GM12891 (cell line): ENCODE measurements at regions not wholly inside any gene's neighbourhood (a gene's known extent, or its start where the extent isn't known, plus 50 kb on each side); places are given as distances from the start of the nearest gene placed in this dataset.
"Not testable (repeated sequence)": the region's sequence is repeated elsewhere in the genome, so short reads cannot be mapped to it uniquely, and the experiment has no call there.

Experiments used
- DNase-seq: peaks from one replicate; pipeline ENCODE4 v3.0.0; 2011; ENCODE audit warnings: low spot score; ENCODE audit not compliant: insufficient read length
- FAIRE-seq: peaks from 2 replicates; lab custom pipeline; 2011; peaks lifted over from hg19 to GRCh38; lab: Jason Lieb, UNC
- PAX5 ChIP-seq: IDR thresholded peaks from 2 replicates; pipeline ENCODE4 v1.6.1; 2011; ENCODE audit warnings: low read length, moderate library complexity, mild to moderate bottlenecking; ENCODE audit not compliant: insufficient read depth, severe bottlenecking
- POLR2A ChIP-seq: IDR thresholded peaks from 2 replicates; pipeline ENCODE4 v1.6.1; 2011; ENCODE audit warnings: low read depth, low read length, control low read depth
- POLR2AphosphoS5 ChIP-seq: IDR thresholded peaks from 2 replicates; pipeline ENCODE4 v1.6.1; 2011; ENCODE audit warnings: low read depth, low read length, control low read depth
- POU2F2 ChIP-seq: IDR thresholded peaks from 2 replicates; pipeline ENCODE4 v1.6.1; 2011; ENCODE audit warnings: low read depth, mild to moderate bottlenecking, control low read depth, low read length, moderate library complexity
- SPI1 ChIP-seq: IDR thresholded peaks from 2 replicates; pipeline ENCODE4 v1.6.1; 2011; ENCODE audit warnings: low read depth, low read length, control low read depth
- TAF1 ChIP-seq: IDR thresholded peaks from 2 replicates; pipeline ENCODE4 v1.6.1; 2011; ENCODE audit warnings: low read depth, low read length, control low read depth

GRCh38 chr13:63774133-63774532 is 2358.5 kb upstream of the PCDH20 start:
- DNase-seq (no peak), FAIRE-seq (no peak)
- TF ChIP-seq TAF1 (no peak), PAX5 (no peak), POLR2AphosphoS5 (no peak), POLR2A (no peak), SPI1 (no peak), POU2F2 (no peak)

- TF ChIP-seq POLR2AphosphoS5, result no peak
- TF ChIP-seq PAX5, result no peak
- no peak for TF ChIP-seq POU2F2
- TF ChIP-seq TAF1, result no peak
- TF ChIP-seq POLR2A, result no peak
- no peak for TF ChIP-seq SPI1
- no peak for DNase-seq
- no peak for FAIRE-seq
These were observed 2357.8 kb upstream of the PCDH20 start for GRCh38 chr13:63773476-63773875.

GRCh38 chr13:63757683-63758082 is 2342.0 kb upstream of the PCDH20 start:
- not testable (repeated sequence) for DNase-seq, FAIRE-seq

DNA sequence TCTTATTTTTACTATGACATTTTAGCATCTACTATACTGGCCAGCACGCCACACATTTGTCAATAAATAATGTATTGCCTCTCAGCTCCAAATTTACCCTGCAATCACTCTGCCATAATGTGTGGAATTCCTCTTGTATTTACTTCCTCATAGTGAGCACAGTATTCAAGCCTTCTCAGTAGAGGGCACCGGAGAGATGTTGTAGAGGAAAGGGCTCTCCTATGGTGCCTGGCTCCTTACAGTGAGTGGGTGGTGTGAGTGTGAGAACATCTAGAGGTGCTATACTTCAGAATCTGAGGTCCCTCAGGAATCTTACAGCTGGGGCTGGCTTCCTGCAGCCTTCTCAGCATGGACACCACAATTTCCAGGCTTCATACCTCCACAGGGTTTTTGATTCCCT is 2334.2 kb upstream of the PCDH20 start:
- not testable (repeated sequence) for FAIRE-seq, DNase-seq

DNA sequence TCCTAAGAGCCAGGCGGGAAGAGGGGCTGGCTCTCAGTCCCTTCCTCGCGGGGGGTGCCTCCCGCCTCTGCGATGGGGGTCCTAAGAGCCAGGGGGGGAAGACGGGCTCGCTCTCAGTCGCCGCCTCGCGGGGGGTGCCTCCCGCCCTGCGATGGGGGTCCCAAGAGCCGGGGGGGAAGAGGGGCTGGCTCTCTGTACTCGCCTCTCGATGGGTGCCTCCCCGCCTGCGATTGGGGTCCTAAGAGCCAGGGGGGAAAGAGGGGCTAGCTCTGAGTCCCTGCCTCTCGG is 2326.1 kb upstream of the PCDH20 start:
- not testable (repeated sequence) for DNase-seq, FAIRE-seq

DNA sequence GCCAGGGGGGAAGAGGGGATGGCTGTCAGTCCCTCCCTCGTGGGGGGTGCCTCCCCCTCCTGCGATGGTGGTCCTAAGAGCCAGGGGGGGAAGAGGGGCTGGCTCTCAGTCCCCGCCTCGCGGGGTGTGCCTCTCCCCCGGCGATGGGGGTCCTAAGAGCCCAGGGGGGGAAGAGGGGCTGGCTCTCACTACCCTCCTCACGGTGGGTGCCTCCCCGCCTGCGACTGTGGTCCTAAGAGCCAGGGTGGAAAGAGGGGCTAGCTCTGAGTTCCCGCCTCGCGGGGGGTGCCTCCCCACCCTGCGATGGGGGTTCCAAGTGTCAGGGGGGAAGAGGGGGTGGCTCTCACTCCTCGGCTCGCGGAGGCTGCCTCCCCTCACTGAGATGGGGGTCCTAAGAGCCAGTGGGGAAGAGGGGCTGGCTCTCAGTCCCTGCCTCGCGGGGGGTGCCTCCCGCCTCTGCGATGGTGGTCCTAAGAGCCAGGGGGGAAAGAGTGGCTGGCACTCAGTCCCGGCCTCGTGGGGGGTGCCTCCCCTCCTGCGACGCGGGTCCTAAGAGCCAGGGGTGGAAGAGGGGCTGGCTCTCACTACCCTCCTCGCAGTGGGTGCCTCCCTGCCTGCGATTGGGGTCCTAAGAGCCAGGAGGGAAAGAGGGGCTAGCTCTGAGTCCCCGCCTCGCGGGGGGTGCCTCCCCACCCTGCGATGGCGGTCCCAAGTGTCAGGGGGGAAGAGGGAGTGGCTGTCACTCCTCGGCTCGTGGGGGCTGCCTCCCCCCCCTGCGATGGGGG is 2325.6 kb upstream of the PCDH20 start:
- FAIRE-seq (no peak), DNase-seq (no peak)
- TF ChIP-seq TAF1 (no peak), POLR2A (no peak), POLR2AphosphoS5 (no peak), POU2F2 (no peak), PAX5 (no peak), SPI1 (no peak)

- DNase-seq, FAIRE-seq: not testable (repeated sequence)
These were observed 2323.6 kb upstream of the PCDH20 start for GRCh38 chr13:63739112-63739735.

- DNase-seq (no peak), FAIRE-seq (no peak)
- TF ChIP-seq SPI1 (no peak), POLR2AphosphoS5 (no peak), PAX5 (no peak), TAF1 (no peak), POLR2A (no peak), POU2F2 (no peak)
These were observed 2321.8 kb upstream of the PCDH20 start for GRCh38 chr13:63737418-63737817.

DNA sequence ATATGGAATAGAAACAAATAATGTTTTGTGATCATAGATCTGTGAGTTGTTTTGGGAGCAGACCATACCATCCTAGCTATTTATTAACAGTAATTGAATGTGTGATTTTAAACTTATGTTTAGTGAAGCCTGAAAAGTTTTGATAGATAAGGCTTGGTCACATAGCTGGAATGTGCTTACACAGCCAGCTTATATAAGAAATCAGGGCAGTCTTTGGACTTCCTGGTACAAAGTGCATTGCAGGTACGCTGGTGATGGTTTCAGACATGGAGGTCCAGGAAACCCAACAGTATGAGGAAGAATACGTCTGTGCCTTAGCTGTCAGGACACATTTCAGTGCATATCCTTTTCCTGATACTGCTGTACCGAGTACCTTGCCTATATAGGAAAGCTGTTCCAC is 2316.2 kb upstream of the PCDH20 start:
- DNase-seq (no peak), FAIRE-seq (no peak)
- TF ChIP-seq TAF1 (no peak), POLR2AphosphoS5 (no peak), POU2F2 (no peak), POLR2A (no peak), PAX5 (no peak), SPI1 (no peak)

GRCh38 chr13:63712159-63712558 is 2296.5 kb upstream of the PCDH20 start:
- not testable (repeated sequence) for FAIRE-seq

DNA sequence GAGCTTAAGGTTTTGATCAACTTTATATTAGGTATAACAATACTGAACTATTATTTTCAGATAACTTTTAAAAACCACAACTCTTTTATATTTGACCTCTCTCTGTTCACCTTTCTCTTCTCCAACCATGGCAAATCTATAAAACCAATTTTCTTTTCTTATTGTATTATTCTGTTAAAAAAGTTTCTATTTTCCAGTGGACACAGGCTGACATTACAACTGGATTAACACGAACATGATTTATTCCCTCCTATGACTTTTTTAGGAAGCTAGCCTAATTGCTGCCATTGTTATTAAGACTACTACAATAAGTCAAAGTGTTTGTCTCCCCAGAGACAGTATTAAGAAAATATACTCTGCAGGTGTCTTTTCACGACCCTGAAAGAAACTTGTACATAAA is 2291.1 kb upstream of the PCDH20 start:
- DNase-seq (no peak), FAIRE-seq (no peak)
- TF ChIP-seq POLR2AphosphoS5 (no peak), PAX5 (no peak), POLR2A (no peak), POU2F2 (no peak), TAF1 (no peak), SPI1 (no peak)

More at GRCh38 chr13:63712159-63712558, 2296.5 kb upstream of the PCDH20 start:
- DNase-seq, result not testable (repeated sequence)

- TF ChIP-seq TAF1 (no peak), POLR2AphosphoS5 (no peak), SPI1 (no peak), POU2F2 (no peak), PAX5 (no peak), POLR2A (no peak)
- FAIRE-seq, result no peak
These were observed 2288.9 kb upstream of the PCDH20 start for GRCh38 chr13:63704521-63704920.

More at GRCh38 chr13:63704521-63704920, 2288.9 kb upstream of the PCDH20 start:
- no peak for DNase-seq
